GM21360 (cell line): ENCODE measurements at regions not wholly inside any gene's neighbourhood (a gene's known extent, or its start where the extent isn't known, plus 50 kb on each side); places are given as distances from the start of the nearest gene placed in this dataset.

Experiments used
- ATAC-seq: cut with Tn5 transposase; IDR thresholded peaks from one replicate; pipeline ENCODE4 v1.9.1; 2021; ENCODE audit warnings: mild to moderate bottlenecking, moderate library complexity; ENCODE audit not compliant: unreplicated experiment

GRCh38 chr22:48018346-48018745, 1255.9 kb downstream of the TBC1D22A start:
- no peak for ATAC-seq

- no peak for ATAC-seq
Measured at GRCh38 chr22:48015701-48016100, 1253.3 kb downstream of the TBC1D22A start.

GRCh38 chr22:48004936-48005335, 1242.5 kb downstream of the TBC1D22A start:
- no peak for ATAC-seq

GRCh38 chr22:48004038-48004437, 1241.6 kb downstream of the TBC1D22A start:
- ATAC-seq, result no peak

GRCh38 chr22:48001101-48001500, 1238.7 kb downstream of the TBC1D22A start:
- no peak for ATAC-seq

- ATAC-seq, result no peak
Measured at GRCh38 chr22:47997612-47998011, 1235.2 kb downstream of the TBC1D22A start.

GRCh38 chr22:47997052-47997590, 1234.7 kb downstream of the TBC1D22A start:
- ATAC-seq, result no peak

- no peak for ATAC-seq
Measured at GRCh38 chr22:47996446-47996857, 1234.0 kb downstream of the TBC1D22A start.

GRCh38 chr22:47995718-47996117, 1233.3 kb downstream of the TBC1D22A start:
- ATAC-seq, result no peak

- ATAC-seq, result no peak
Measured at GRCh38 chr22:47995264-47995627, 1232.8 kb downstream of the TBC1D22A start.

- ATAC-seq, result no peak
Measured at GRCh38 chr22:47994601-47995263, 1232.3 kb downstream of the TBC1D22A start.

GRCh38 chr22:47994045-47994444, 1231.6 kb downstream of the TBC1D22A start:
- ATAC-seq, result no peak

- no peak for ATAC-seq
Measured at GRCh38 chr22:47990481-47990880, 1228.0 kb downstream of the TBC1D22A start.

GRCh38 chr22:47987885-47988515, 1225.5 kb downstream of the TBC1D22A start:
- no peak for ATAC-seq

GRCh38 chr22:47976219-47976618, 1213.8 kb downstream of the TBC1D22A start:
- no peak for ATAC-seq

- ATAC-seq, result no peak
Measured at GRCh38 chr22:47967831-47968230, 1205.4 kb downstream of the TBC1D22A start.

GRCh38 chr22:47966316-47966715, 1203.9 kb downstream of the TBC1D22A start:
- no peak for ATAC-seq

GRCh38 chr22:47965896-47966295, 1203.4 kb downstream of the TBC1D22A start:
- no peak for ATAC-seq

- no peak for ATAC-seq
Measured at GRCh38 chr22:47965066-47965465, 1202.6 kb downstream of the TBC1D22A start.

GRCh38 chr22:47963660-47964059, 1201.2 kb downstream of the TBC1D22A start:
- no peak for ATAC-seq

GRCh38 chr22:47957649-47958048, 1195.2 kb downstream of the TBC1D22A start:
- no peak for ATAC-seq

- no peak for ATAC-seq
Measured at GRCh38 chr22:47954107-47954506, 1191.7 kb downstream of the TBC1D22A start.
